Stomach (tissue), 8 donors: ENCODE measurements at regions not wholly inside any gene's neighbourhood (a gene's known extent, or its start where the extent isn't known, plus 50 kb on each side); places are given as distances from the start of the nearest gene placed in this dataset.

Experiments
- DNase-seq, 2 donors: peaks; one replicate each; pipeline versions ENCODE4 v3.0.0 to v3.0.0-alpha.2; 2013 to 2019
- H3K27ac ChIP-seq, 5 donors: fragments of 200-600 bp in 4 of 5; sonication (generic) in 4 of 5; one replicate each; pipeline ENCODE4 v1.5.1; 2013 to 2019; ENCODE audit warnings: mild to moderate bottlenecking in 1 of 5, moderate library complexity in 1 of 5
- H3K27me3 ChIP-seq, 3 donors: fragments of 200-600 bp; sonication (generic); one replicate each; pipeline ENCODE4 v1.5.1; 2017 to 2019; ENCODE audit warnings: mixed run types in 1 of 3
- H3K36me3 ChIP-seq, 4 donors: fragments of 200-600 bp; sonication (generic); 1 replicate in 3 of 4; 2 replicates in 1 of 4; pipeline ENCODE4 v1.5.1; 2016 to 2019
- H3K4me1 ChIP-seq, 4 donors: fragments of 200-600 bp; sonication (generic); one replicate each; pipeline ENCODE4 v1.5.1; 2016 to 2019
- H3K4me3 ChIP-seq, 4 donors: fragments of 200-600 bp; sonication (generic) in 3 of 4; one replicate each; pipeline ENCODE4 v1.5.1; 2016 to 2019; ENCODE audit warnings: mild to moderate bottlenecking in 1 of 4
- H3K9me3 ChIP-seq, 4 donors: fragments of 200-600 bp; sonication (generic); one replicate each; pipeline ENCODE4 v1.5.1; 2016 to 2019
- CTCF ChIP-seq, 7 experiments: fragments of 450-650 bp in 4 of 7; fragments of 200-600 bp in 3 of 7; sonication (generic) in 3 of 7; IDR thresholded peaks; one replicate each; pipeline ENCODE4 v1.5.1; 2016 to 2019; ENCODE audit warnings: antibody characterized with exemption in 7 of 7, control low read depth in 2 of 7, mild to moderate bottlenecking in 1 of 7
- EP300 ChIP-seq: sonication (generic); formaldehyde crosslinking; IDR thresholded peaks from one replicate; pipeline ENCODE4 v1.6.1; 2017; ENCODE audit warnings: antibody characterized with exemption
- POLR2A ChIP-seq, 4 donors: fragments of 450-650 bp; IDR thresholded peaks; one replicate each; pipeline ENCODE4 v1.6.1; 2016; ENCODE audit warnings: antibody characterized with exemption in 4 of 4, control low read depth in 2 of 4, mild to moderate bottlenecking in 1 of 4, moderate library complexity in 1 of 4
- POLR2AphosphoS5 ChIP-seq, 3 donors: sonication (generic); formaldehyde crosslinking; IDR thresholded peaks; one replicate each; pipeline ENCODE4 v1.6.1; 2016; ENCODE audit warnings: antibody characterized with exemption in 3 of 3
- WGBS, 5 donors: extraction: QIAGEN DNeasy Blood & Tissue Kit in 3 of 5; methylation state at CpG; one replicate each; pipeline versions ENCODE4 v1.1.5 to v1.1.7; 2013 to 2018; 5-methylcytosine and 5-hydroxymethylcytosine counted together
- intact Hi-C: fragments of 100-400 bp; cut with DNase I; formaldehyde crosslinking; loops from one replicate; pipeline ENCODE4 v1.15.1; 2023; ENCODE audit warnings: low total_unique reads
- donor health status: healthy with polysubstance abuse.
- donor health status: Bipolar disorder and iron deficiency.
- donor health status: healthy.

- 49 to 65% (median 63%) methylated on average over 3 to 12 of the region's 12 CpGs for WGBS, 5 donors
- peaks cover 0 to 62% (median 10%) of the 10 kb centered on the region in 3 donors for H3K27me3 ChIP-seq
- intact Hi-C loops = no loop called here
- no peaks in the 10 kb centered on the region for H3K4me1 ChIP-seq
- H3K9me3 ChIP-seq = no peaks in the 10 kb centered on the region
- H3K27ac ChIP-seq = no peak overlapping the region
- TF ChIP-seq CTCF (IDR thresholded peaks at IDR 0.05) = no peak
- no peak for TF ChIP-seq EP300
- no peak for TF ChIP-seq POLR2A (IDR thresholded peaks at IDR 0.05)
- TF ChIP-seq POLR2AphosphoS5 (IDR thresholded peaks at IDR 0.05) = no peak
- DNase-seq = peak in 1 of 2 donors; percentile 35
- H3K36me3 ChIP-seq = no peaks in the 10 kb centered on the region
- no peak overlapping the region for H3K4me3 ChIP-seq
Observed at GRCh38 chr17:5665164-5665563, 80.9 kb upstream of the NLRP1 start.

- H3K4me3 ChIP-seq = no peak overlapping the region
- H3K27me3 ChIP-seq = peaks cover 0 to 74% (median 10%) of the 10 kb centered on the region in 3 donors
- H3K36me3 ChIP-seq = no peaks in the 10 kb centered on the region
- no peak overlapping the region for H3K27ac ChIP-seq
- intact Hi-C loops = no loop called here
- TF ChIP-seq EP300 = no peak
- no peak for TF ChIP-seq POLR2A (IDR thresholded peaks at IDR 0.05)
- TF ChIP-seq POLR2AphosphoS5 (IDR thresholded peaks at IDR 0.05) = no peak
- TF ChIP-seq CTCF (IDR thresholded peaks at IDR 0.05) = no peak
- H3K9me3 ChIP-seq = no peaks in the 10 kb centered on the region
- no peak for DNase-seq
- H3K4me1 ChIP-seq = no peaks in the 10 kb centered on the region
- 48 to 59% (median 54%) methylated on average over 5 to 6 of the region's 6 CpGs for WGBS, 5 donors
Observed at GRCh38 chr17:5667871-5668270, 83.6 kb upstream of the NLRP1 start.

GRCh38 chr17:5668557-5669138 is 84.3 kb upstream of the NLRP1 start:
- Histone ChIP-seq H3K4me1 (no peaks in the 10 kb centered on the region), H3K27me3 (peaks cover 0 to 72% (median 10%) of the 10 kb centered on the region in 3 donors), H3K4me3 (no peak overlapping the region), H3K36me3 (no peaks in the 10 kb centered on the region), H3K9me3 (no peaks in the 10 kb centered on the region), H3K27ac (no peak overlapping the region)
- intact Hi-C loops = no loop called here
- 51 to 61% (median 53%) methylated on average over 2 of the region's 2 CpGs for WGBS, 5 donors
- DNase-seq = no peak
- TF ChIP-seq POLR2A (IDR thresholded peaks at IDR 0.05) = no peak

- no peak for DNase-seq
- WGBS, 5 donors = 60 to 76% (median 74%) methylated on average over 3 to 5 of the region's 5 CpGs
- Histone ChIP-seq H3K4me1 (no peaks in the 10 kb centered on the region), H3K27me3 (peaks cover 0 to 72% (median 10%) of the 10 kb centered on the region in 3 donors), H3K36me3 (no peaks in the 10 kb centered on the region), H3K27ac (no peak overlapping the region), H3K4me3 (no peak overlapping the region), H3K9me3 (no peaks in the 10 kb centered on the region)
- intact Hi-C loops = no loop called here
- no peak for TF ChIP-seq CTCF (IDR thresholded peaks at IDR 0.05)
- TF ChIP-seq EP300 = no peak
- no peak for TF ChIP-seq POLR2AphosphoS5 (IDR thresholded peaks at IDR 0.05)
- TF ChIP-seq POLR2A (IDR thresholded peaks at IDR 0.05) = no peak
Observed at GRCh38 chr17:5669191-5669590, 84.9 kb upstream of the NLRP1 start.

- Histone ChIP-seq H3K4me1 (no peaks in the 10 kb centered on the region), H3K9me3 (no peaks in the 10 kb centered on the region), H3K4me3 (no peak overlapping the region), H3K36me3 (no peaks in the 10 kb centered on the region), H3K27ac (no peak overlapping the region), H3K27me3 (peaks cover 0 to 49% (median 6%) of the 10 kb centered on the region in 3 donors)
- 75 to 81% (median 79%) methylated on average over 2 to 3 of the region's 3 CpGs; no CpG with 5 or more reads in 1 of the 5 donors for WGBS, 5 donors
- DNase-seq = no peak
- TF ChIP-seq POLR2AphosphoS5 (IDR thresholded peaks at IDR 0.05) = no peak
- TF ChIP-seq EP300 = no peak
- no peak for TF ChIP-seq CTCF (IDR thresholded peaks at IDR 0.05)
- no peak for TF ChIP-seq POLR2A (IDR thresholded peaks at IDR 0.05)
- intact Hi-C loops = no loop called here
Observed at GRCh38 chr17:5672141-5672540, 87.8 kb upstream of the NLRP1 start.
